ENCODE measurements at regions not wholly inside any gene's neighbourhood (a gene's known extent, or its start where the extent isn't known, plus 50 kb on each side); places are given as distances from the start of the nearest gene placed in this dataset.

GRCh38 chrX:115459883-115460880 is 100.8 kb upstream of the PLS3 start:
- TF ChIP-seq, protein P1, sequence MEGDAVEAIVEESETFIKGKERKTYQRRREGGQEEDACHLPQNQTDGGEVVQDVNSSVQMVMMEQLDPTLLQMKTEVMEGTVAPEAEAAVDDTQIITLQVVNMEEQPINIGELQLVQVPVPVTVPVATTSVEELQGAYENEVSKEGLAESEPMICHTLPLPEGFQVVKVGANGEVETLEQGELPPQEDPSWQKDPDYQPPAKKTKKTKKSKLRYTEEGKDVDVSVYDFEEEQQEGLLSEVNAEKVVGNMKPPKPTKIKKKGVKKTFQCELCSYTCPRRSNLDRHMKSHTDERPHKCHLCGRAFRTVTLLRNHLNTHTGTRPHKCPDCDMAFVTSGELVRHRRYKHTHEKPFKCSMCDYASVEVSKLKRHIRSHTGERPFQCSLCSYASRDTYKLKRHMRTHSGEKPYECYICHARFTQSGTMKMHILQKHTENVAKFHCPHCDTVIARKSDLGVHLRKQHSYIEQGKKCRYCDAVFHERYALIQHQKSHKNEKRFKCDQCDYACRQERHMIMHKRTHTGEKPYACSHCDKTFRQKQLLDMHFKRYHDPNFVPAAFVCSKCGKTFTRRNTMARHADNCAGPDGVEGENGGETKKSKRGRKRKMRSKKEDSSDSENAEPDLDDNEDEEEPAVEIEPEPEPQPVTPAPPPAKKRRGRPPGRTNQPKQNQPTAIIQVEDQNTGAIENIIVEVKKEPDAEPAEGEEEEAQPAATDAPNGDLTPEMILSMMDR (IDR thresholded peaks at IDR 0.05): no peak
- TF ChIP-seq POLR2AphosphoS5 (IDR thresholded peaks at IDR 0.05; ENCODE audit: low read depth, low read length): no peak
